ENCODE measurements at regions not wholly inside any gene's neighbourhood (a gene's known extent, or its start where the extent isn't known, plus 50 kb on each side); places are given as distances from the start of the nearest gene placed in this dataset.

- no peaks in the 10 kb centered on the region for H3F3A ChIP-seq (ENCODE audit: insufficient read depth, low read length)
- no peak for DNase-seq
- H3K4me3 ChIP-seq (ENCODE audit: low read length) = no peak overlapping the region
- H4K20me1 ChIP-seq (ENCODE audit: insufficient read depth, low read length) = no peaks in the 10 kb centered on the region
- H3K9me2 ChIP-seq (replicated peaks; ENCODE audit: insufficient read depth, low read length) = no peaks in the 10 kb centered on the region
- H2AFZ ChIP-seq (ENCODE audit: low read length) = no peak overlapping the region
- no peak overlapping the region for H3K9ac ChIP-seq (ENCODE audit: low read length)
- TF ChIP-seq CTCF (IDR thresholded peaks at IDR 0.05; ENCODE audit: low read length) (no peak), EZH2phosphoT487 (IDR thresholded peaks at IDR 0.05; ENCODE audit: low read length) (no peak), EZH2 (optimal IDR thresholded peaks at IDR 0.05; ENCODE audit: low read depth, low read length) (no peak)
- H3K4me1 ChIP-seq (ENCODE audit: low read length) = no peaks in the 10 kb centered on the region
- H3K27me3 ChIP-seq (replicated peaks; ENCODE audit: insufficient read depth, low read length) = no peaks in the 10 kb centered on the region
- no peaks in the 10 kb centered on the region for H3K79me2 ChIP-seq (ENCODE audit: low read length)
- no peak overlapping the region for H3K27ac ChIP-seq (ENCODE audit: low read length)
- no peaks in the 10 kb centered on the region for H3K36me3 ChIP-seq (replicated peaks; ENCODE audit: insufficient read depth, low read length)
- no peak overlapping the region for H3K4me2 ChIP-seq (ENCODE audit: low read depth, low read length)
- no peaks in the 10 kb centered on the region for H3K9me3 ChIP-seq (replicated peaks; ENCODE audit: insufficient read depth, low read length)
Measured at GRCh38 chr5:116883875-116884274, 309.3 kb upstream of the SEMA6A start.

GRCh38 chr5:116881921-116882531 lies 307.4 kb upstream of the SEMA6A start:
- H3K9me2 ChIP-seq (replicated peaks; ENCODE audit: insufficient read depth, low read length) = no peaks in the 10 kb centered on the region
- H2AFZ ChIP-seq (ENCODE audit: low read length) = no peak overlapping the region
- DNase-seq = no peak
- no peaks in the 10 kb centered on the region for H3K36me3 ChIP-seq (replicated peaks; ENCODE audit: insufficient read depth, low read length)
- no peaks in the 10 kb centered on the region for H3K4me1 ChIP-seq (ENCODE audit: low read length)
- no peaks in the 10 kb centered on the region for H3F3A ChIP-seq (ENCODE audit: insufficient read depth, low read length)
- H3K4me3 ChIP-seq (ENCODE audit: low read length) = no peak overlapping the region
- H3K9ac ChIP-seq (ENCODE audit: low read length) = no peak overlapping the region
- no peak for TF ChIP-seq EZH2phosphoT487 (IDR thresholded peaks at IDR 0.05; ENCODE audit: low read length)
- TF ChIP-seq EZH2 (optimal IDR thresholded peaks at IDR 0.05; ENCODE audit: low read depth, low read length) = no peak
- no peak for TF ChIP-seq CTCF (IDR thresholded peaks at IDR 0.05; ENCODE audit: low read length)
- H3K27ac ChIP-seq (ENCODE audit: low read length) = no peak overlapping the region
- no peaks in the 10 kb centered on the region for H3K79me2 ChIP-seq (ENCODE audit: low read length)
- no peaks in the 10 kb centered on the region for H4K20me1 ChIP-seq (ENCODE audit: insufficient read depth, low read length)
- H3K27me3 ChIP-seq (replicated peaks; ENCODE audit: insufficient read depth, low read length) = no peaks in the 10 kb centered on the region
- H3K9me3 ChIP-seq (replicated peaks; ENCODE audit: insufficient read depth, low read length) = no peaks in the 10 kb centered on the region
- H3K4me2 ChIP-seq (ENCODE audit: low read depth, low read length) = no peak overlapping the region

DNA sequence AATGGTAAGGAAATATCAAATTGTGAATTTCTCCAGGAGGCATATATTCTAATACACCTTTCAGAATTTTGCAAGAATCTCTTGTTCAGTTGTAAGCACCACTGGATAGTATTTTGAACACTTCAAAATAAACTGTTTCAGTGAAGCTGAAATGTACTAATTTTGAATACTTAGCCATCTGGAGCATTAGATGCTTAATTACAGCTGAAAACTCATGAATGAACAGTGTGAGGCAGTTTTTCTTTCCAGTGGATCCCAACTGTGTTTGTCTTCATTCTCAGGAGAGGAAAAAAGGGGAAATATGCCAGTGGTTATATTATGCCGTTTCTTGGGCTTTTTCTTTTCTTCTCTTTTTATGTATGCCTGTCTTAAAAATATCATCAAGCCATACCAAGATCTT lies 306.0 kb upstream of the SEMA6A start:
- Histone ChIP-seq H3K36me3 (replicated peaks; ENCODE audit: insufficient read depth, low read length) (no peaks in the 10 kb centered on the region), H3K27me3 (replicated peaks; ENCODE audit: insufficient read depth, low read length) (no peaks in the 10 kb centered on the region), H4K20me1 (ENCODE audit: insufficient read depth, low read length) (no peaks in the 10 kb centered on the region), H3F3A (ENCODE audit: insufficient read depth, low read length) (no peaks in the 10 kb centered on the region), H3K9me3 (replicated peaks; ENCODE audit: insufficient read depth, low read length) (no peaks in the 10 kb centered on the region), H2AFZ (ENCODE audit: low read length) (no peak overlapping the region), H3K9ac (ENCODE audit: low read length) (no peak overlapping the region), H3K4me3 (ENCODE audit: low read length) (no peak overlapping the region), H3K79me2 (ENCODE audit: low read length) (no peaks in the 10 kb centered on the region), H3K27ac (ENCODE audit: low read length) (no peak overlapping the region), H3K4me2 (ENCODE audit: low read depth, low read length) (no peak overlapping the region), H3K4me1 (ENCODE audit: low read length) (no peaks in the 10 kb centered on the region), H3K9me2 (replicated peaks; ENCODE audit: insufficient read depth, low read length) (no peaks in the 10 kb centered on the region)
- TF ChIP-seq CTCF (IDR thresholded peaks at IDR 0.05; ENCODE audit: low read length) = no peak
- no peak for TF ChIP-seq EZH2phosphoT487 (IDR thresholded peaks at IDR 0.05; ENCODE audit: low read length)
- TF ChIP-seq EZH2 (optimal IDR thresholded peaks at IDR 0.05; ENCODE audit: low read depth, low read length) = no peak
- no peak for DNase-seq
